IMR-90 (cell line): ENCODE measurements at regions not wholly inside any gene's neighbourhood (a gene's known extent, or its start where the extent isn't known, plus 50 kb on each side); places are given as distances from the start of the nearest gene placed in this dataset.
"Not testable (repeated sequence)": the region's sequence is repeated elsewhere in the genome, so short reads cannot be mapped to it uniquely, and the experiment has no call there.

Source experiments
- CHD1 ChIP-seq: IDR thresholded peaks from 2 replicates; pipeline ENCODE4 v1.6.1; 2012; ENCODE audit warnings: low read depth, low read length, improper control_type of control experiment
- CTCF ChIP-seq: conservative IDR thresholded peaks from 2 replicates; pipeline ENCODE4 v1.5.1; 2012; ENCODE audit warnings: mild to moderate bottlenecking, low read depth, low read length, improper control_type of control experiment
- ELK1 ChIP-seq: fragments of 150-350 bp; IDR thresholded peaks from 2 replicates; pipeline ENCODE4 v1.6.1; 2016; ENCODE audit warnings: low read depth, mild to moderate bottlenecking, low read length, moderate library complexity, borderline replicate concordance
- FOS ChIP-seq: fragments of 150-350 bp; IDR thresholded peaks from 2 replicates; pipeline ENCODE4 v1.6.1; 2016; ENCODE audit warnings: low read depth, low read length
- MAFK ChIP-seq: IDR thresholded peaks from 2 replicates; pipeline ENCODE4 v1.6.1; 2012; ENCODE audit warnings: low read depth, low read length, improper control_type of control experiment
- MAZ ChIP-seq: IDR thresholded peaks from 2 replicates; pipeline ENCODE4 v1.6.1; 2012; ENCODE audit warnings: low read depth, mild to moderate bottlenecking, low read length, improper control_type of control experiment, moderate library complexity, borderline replicate concordance
- MXI1 ChIP-seq: IDR thresholded peaks from 2 replicates; pipeline ENCODE4 v1.6.1; 2012; ENCODE audit warnings: low read depth, mild to moderate bottlenecking, low read length, moderate library complexity, borderline replicate concordance
- NFE2L2 ChIP-seq: fragments of 150-350 bp; IDR thresholded peaks from 2 replicates; pipeline ENCODE4 v1.6.1; 2016; ENCODE audit warnings: low read depth, mild to moderate bottlenecking, low read length
- POLR2A ChIP-seq: IDR thresholded peaks from 2 replicates; pipeline ENCODE4 v1.6.1; 2012; ENCODE audit warnings: mild to moderate bottlenecking, low read depth, low read length
- RAD21 ChIP-seq: IDR thresholded peaks from 2 replicates; pipeline ENCODE4 v1.6.1; 2012; ENCODE audit warnings: low read length, improper control_type of control experiment
- RCOR1 ChIP-seq: IDR thresholded peaks from 2 replicates; pipeline ENCODE4 v1.6.1; 2012; ENCODE audit warnings: mild to moderate bottlenecking, low read length, improper control_type of control experiment; ENCODE audit not compliant: insufficient replicate concordance
- RFX5 ChIP-seq: IDR thresholded peaks from 2 replicates; pipeline ENCODE4 v1.8.0; 2012; ENCODE audit warnings: low read depth, mild to moderate bottlenecking, low read length, moderate library complexity
- USF2 ChIP-seq: fragments of 150-350 bp; IDR thresholded peaks from 2 replicates; pipeline ENCODE4 v1.6.1; 2017; ENCODE audit warnings: mild to moderate bottlenecking, antibody characterized with exemption, low read length, low read depth

- not testable (repeated sequence) for TF ChIP-seq CTCF, POLR2A, USF2, ELK1, NFE2L2, CHD1, RCOR1, RFX5, MXI1, MAZ, MAFK, FOS, RAD21
These were observed 270.0 kb upstream of the TCERG1L start for GRCh38 chr10:131581547-131581946.
